Calu3 (cell line): ENCODE measurements at regions not wholly inside any gene's neighbourhood (a gene's known extent, or its start where the extent isn't known, plus 50 kb on each side); places are given as distances from the start of the nearest gene placed in this dataset.

Experiments used
- BruUV-seq: library from RNA; stranded (reverse); fragments of 400-500 nt; replicated peaks from 2 replicates; lab custom pipeline; 2021; lab: Mats Ljungman, UMichigan
- CTCF ChIA-PET: fragments of 300-600 bp; sonication (Branson Sonifier 250); formaldehyde crosslinking; loops from one replicate; lab custom pipeline; 2022; ENCODE audit warnings: antibody characterized with exemption; lab: Charles Lee
- DNase-seq: peaks from one replicate; pipeline ENCODE4 v3.0.0; 2022
- H3K27ac Mint-ChIP-seq: one replicate; pipeline ENCODE4 v1.8.0; 2022; ENCODE audit warnings: mixed read lengths; ENCODE audit not compliant: unreplicated experiment
- H3K27me3 Mint-ChIP-seq: one replicate; pipeline ENCODE4 v1.8.0; 2022; ENCODE audit warnings: mixed read lengths; ENCODE audit not compliant: unreplicated experiment
- H3K36me3 Mint-ChIP-seq: one replicate; pipeline ENCODE4 v1.8.0; 2022; ENCODE audit warnings: mild to moderate bottlenecking, moderate library complexity, mixed read lengths; ENCODE audit not compliant: insufficient read depth, unreplicated experiment
- H3K4me1 Mint-ChIP-seq: one replicate; pipeline ENCODE4 v1.8.0; 2022; ENCODE audit warnings: mild to moderate bottlenecking, low read depth, mixed read lengths; ENCODE audit not compliant: unreplicated experiment
- H3K4me3 Mint-ChIP-seq: one replicate; pipeline ENCODE4 v1.8.0; 2022; ENCODE audit warnings: mild to moderate bottlenecking, low read depth, moderate library complexity, mixed read lengths; ENCODE audit not compliant: unreplicated experiment
- H3K9me3 Mint-ChIP-seq: one replicate; pipeline ENCODE4 v1.8.0; 2022; ENCODE audit warnings: low read depth, mixed read lengths; ENCODE audit not compliant: unreplicated experiment
- intact Hi-C: fragments of 100-400 bp; cut with micrococcal nuclease; formaldehyde crosslinking; loops from one replicate; pipeline ENCODE4 v1.10.0; 2022; ENCODE audit not compliant: unreplicated experiment
- TF ChIP-seq, protein P1 (sequence below): fragments of 200-600 bp; IDR thresholded peaks from one replicate; pipeline ENCODE4 v1.8.0; 2022; ENCODE audit warnings: antibody characterized with exemption; ENCODE audit not compliant: unreplicated experiment

- TF ChIP-seq, protein P1, sequence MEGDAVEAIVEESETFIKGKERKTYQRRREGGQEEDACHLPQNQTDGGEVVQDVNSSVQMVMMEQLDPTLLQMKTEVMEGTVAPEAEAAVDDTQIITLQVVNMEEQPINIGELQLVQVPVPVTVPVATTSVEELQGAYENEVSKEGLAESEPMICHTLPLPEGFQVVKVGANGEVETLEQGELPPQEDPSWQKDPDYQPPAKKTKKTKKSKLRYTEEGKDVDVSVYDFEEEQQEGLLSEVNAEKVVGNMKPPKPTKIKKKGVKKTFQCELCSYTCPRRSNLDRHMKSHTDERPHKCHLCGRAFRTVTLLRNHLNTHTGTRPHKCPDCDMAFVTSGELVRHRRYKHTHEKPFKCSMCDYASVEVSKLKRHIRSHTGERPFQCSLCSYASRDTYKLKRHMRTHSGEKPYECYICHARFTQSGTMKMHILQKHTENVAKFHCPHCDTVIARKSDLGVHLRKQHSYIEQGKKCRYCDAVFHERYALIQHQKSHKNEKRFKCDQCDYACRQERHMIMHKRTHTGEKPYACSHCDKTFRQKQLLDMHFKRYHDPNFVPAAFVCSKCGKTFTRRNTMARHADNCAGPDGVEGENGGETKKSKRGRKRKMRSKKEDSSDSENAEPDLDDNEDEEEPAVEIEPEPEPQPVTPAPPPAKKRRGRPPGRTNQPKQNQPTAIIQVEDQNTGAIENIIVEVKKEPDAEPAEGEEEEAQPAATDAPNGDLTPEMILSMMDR = no peak
- no peak for DNase-seq
- intact Hi-C loops = no loop called here
- peaks cover 11% of the 10 kb centered on the region for H3K4me1 Mint-ChIP-seq
- no peak overlapping the region for H3K4me3 Mint-ChIP-seq
- H3K36me3 Mint-ChIP-seq = no peaks in the 10 kb centered on the region
- no peaks in the 10 kb centered on the region for H3K9me3 Mint-ChIP-seq
- H3K27me3 Mint-ChIP-seq = no peaks in the 10 kb centered on the region
- no peak overlapping the region for H3K27ac Mint-ChIP-seq
- CTCF ChIA-PET = no interaction called here
- no TSS peak for BruUV-seq
Observed at GRCh38 chr4:120005527-120005926, 61.1 kb downstream of the MAD2L1 start.

DNA sequence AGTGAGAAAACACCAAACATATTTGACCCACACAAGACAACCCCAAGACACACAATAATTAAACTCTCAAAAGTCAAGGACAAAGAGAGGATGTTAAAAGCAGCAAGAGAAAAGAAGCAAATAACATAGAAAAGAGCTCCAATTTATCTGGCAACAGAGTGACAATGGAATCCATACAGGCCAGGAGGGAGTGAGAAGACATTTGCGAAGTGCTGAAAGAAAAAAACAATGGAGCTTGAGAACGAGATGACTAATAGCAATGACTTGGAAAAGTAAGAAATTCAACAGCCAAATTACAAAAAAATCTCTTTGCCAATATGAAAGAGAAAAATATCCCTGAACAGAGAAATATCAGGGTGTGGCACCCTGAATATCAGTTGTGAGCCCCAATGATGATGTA is 61.6 kb downstream of the MAD2L1 start:
- BruUV-seq = no TSS peak
- intact Hi-C loops = no loop called here
- no peak overlapping the region for H3K4me3 Mint-ChIP-seq
- DNase-seq = no peak
- H3K9me3 Mint-ChIP-seq = no peaks in the 10 kb centered on the region
- H3K36me3 Mint-ChIP-seq = no peaks in the 10 kb centered on the region
- H3K27me3 Mint-ChIP-seq = no peaks in the 10 kb centered on the region
- no peak overlapping the region for H3K27ac Mint-ChIP-seq
- CTCF ChIA-PET = no interaction called here
- H3K4me1 Mint-ChIP-seq = peaks cover 13% of the 10 kb centered on the region
- TF ChIP-seq, protein P1 = no peak

DNA sequence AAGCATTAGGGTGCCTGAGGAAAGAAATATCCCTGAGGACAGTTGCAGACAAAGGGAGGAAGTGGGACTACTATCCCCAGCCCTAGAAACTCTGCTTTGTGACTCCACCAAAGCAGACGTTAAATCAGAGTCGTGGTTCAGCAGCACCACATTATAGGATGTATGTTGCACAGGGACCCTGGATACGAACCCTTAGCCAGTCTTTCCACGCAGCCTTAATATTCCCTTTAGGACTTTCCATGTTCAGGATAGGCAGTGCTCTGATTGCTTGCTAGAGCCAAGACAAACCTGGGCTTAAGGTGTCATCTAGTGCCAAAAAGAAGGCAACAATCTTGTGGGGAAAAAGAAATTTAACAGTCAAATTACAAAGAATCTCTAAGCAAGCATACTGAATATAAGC is 62.6 kb downstream of the MAD2L1 start:
- H3K9me3 Mint-ChIP-seq = no peaks in the 10 kb centered on the region
- no peaks in the 10 kb centered on the region for H3K36me3 Mint-ChIP-seq
- no peaks in the 10 kb centered on the region for H3K27me3 Mint-ChIP-seq
- H3K27ac Mint-ChIP-seq = no peak overlapping the region
- TF ChIP-seq, protein P1 = no peak
- H3K4me1 Mint-ChIP-seq = peaks cover 13% of the 10 kb centered on the region
- intact Hi-C loops = no loop called here
- CTCF ChIA-PET = no interaction called here
- DNase-seq = no peak
- BruUV-seq = no TSS peak
- H3K4me3 Mint-ChIP-seq = no peak overlapping the region

DNA sequence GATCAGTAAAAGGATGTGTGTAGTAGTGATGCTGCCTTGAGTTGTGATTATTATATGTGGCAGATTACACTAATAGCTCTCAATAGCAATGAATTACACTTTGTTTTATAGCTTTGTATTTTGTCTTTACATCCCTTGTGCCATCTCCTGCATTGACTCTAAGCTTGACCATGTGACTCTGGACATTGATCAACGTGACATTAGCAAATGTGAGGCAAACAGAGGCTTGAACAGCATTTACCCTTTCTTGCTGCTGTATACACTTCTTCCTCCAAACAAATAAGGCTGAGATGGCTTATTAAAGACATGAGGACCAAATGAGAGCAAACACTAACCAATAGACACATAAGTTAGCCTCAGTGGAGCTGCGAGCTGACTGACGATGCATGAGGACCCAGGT is 63.5 kb downstream of the MAD2L1 start:
- H3K27ac Mint-ChIP-seq = no peak overlapping the region
- no peaks in the 10 kb centered on the region for H3K36me3 Mint-ChIP-seq
- H3K27me3 Mint-ChIP-seq = no peaks in the 10 kb centered on the region
- intact Hi-C loops = no loop called here
- CTCF ChIA-PET = interaction anchor here (0.6 kb wide), 1 partner anchor 76 kb away, joined by 4 read pairs; no protein-coding TSS in a partner anchor
- H3K9me3 Mint-ChIP-seq = no peaks in the 10 kb centered on the region
- H3K4me1 Mint-ChIP-seq = peaks cover 13% of the 10 kb centered on the region
- no peak overlapping the region for H3K4me3 Mint-ChIP-seq
- DNase-seq = no peak
- TF ChIP-seq, protein P1 = no peak
- BruUV-seq = no TSS peak
